ENCODE measurements at regions not wholly inside any gene's neighbourhood (a gene's known extent, or its start where the extent isn't known, plus 50 kb on each side); places are given as distances from the start of the nearest gene placed in this dataset.

DNA sequence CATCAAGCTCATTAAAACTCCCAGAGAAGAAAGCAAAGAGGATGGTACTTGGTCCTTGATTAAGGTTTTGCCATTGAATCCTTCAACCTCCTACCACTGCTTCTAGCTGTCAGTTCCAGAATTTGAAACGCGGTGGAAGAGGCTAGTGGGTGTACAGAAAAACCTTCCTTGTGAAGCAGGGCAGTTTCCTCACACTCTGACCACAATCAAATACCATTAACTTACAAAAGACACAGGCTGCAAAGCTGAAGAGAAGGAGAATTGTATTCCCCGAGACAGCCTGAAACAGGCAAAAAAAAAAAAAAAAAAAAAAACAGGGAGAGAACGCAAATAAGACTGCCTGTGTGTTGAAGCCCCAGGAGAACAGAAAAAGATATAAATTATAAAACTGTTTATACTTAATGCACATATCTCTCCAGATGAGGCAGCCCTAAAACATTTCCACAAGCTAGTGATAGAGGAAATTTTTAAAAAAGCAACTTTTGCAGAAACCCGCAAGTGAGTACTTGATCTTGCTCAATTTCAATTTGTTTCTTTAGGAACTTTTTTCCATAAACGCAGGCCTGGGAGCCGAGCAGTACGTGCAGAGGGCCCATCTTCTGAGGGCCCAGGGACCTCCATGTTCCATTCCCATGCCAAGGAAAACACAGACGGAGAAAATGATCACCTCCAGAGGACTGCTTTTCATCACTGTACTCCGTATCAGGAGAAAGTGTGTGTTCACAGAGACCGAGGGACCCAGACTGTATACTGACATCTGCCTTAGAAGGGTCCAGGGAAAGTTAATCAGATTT is 218.7 kb upstream of the BLID start:
- TF ChIP-seq RFX5 (IDR thresholded peaks at IDR 0.05; ENCODE audit: low read depth, low read length) (no peak), POLR2A (IDR thresholded peaks at IDR 0.05; ENCODE audit: low read depth, low read length) (no peak), MXI1 (IDR thresholded peaks at IDR 0.05; ENCODE audit: borderline replicate concordance, low read depth, low read length) (no peak), SMC3 (IDR thresholded peaks at IDR 0.05; ENCODE audit: low read depth, low read length) (no peak), CHD1 (IDR thresholded peaks at IDR 0.05; ENCODE audit: low read depth, low read length) (no peak)
- TF ChIP-seq, protein P1, sequence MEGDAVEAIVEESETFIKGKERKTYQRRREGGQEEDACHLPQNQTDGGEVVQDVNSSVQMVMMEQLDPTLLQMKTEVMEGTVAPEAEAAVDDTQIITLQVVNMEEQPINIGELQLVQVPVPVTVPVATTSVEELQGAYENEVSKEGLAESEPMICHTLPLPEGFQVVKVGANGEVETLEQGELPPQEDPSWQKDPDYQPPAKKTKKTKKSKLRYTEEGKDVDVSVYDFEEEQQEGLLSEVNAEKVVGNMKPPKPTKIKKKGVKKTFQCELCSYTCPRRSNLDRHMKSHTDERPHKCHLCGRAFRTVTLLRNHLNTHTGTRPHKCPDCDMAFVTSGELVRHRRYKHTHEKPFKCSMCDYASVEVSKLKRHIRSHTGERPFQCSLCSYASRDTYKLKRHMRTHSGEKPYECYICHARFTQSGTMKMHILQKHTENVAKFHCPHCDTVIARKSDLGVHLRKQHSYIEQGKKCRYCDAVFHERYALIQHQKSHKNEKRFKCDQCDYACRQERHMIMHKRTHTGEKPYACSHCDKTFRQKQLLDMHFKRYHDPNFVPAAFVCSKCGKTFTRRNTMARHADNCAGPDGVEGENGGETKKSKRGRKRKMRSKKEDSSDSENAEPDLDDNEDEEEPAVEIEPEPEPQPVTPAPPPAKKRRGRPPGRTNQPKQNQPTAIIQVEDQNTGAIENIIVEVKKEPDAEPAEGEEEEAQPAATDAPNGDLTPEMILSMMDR (conservative IDR thresholded peaks at IDR 0.05; ENCODE audit: low read depth, low read length) = no peak
